Right renal pelvis (tissue), 4 donors: ENCODE measurements at regions not wholly inside any gene's neighbourhood (a gene's known extent, or its start where the extent isn't known, plus 50 kb on each side); places are given as distances from the start of the nearest gene placed in this dataset.

Experiments
- DNase-seq, 4 donors: peaks; one replicate each; pipeline ENCODE4 v3.0.0-alpha.2; 2013; ENCODE audit warnings: low read depth in 4 of 4, low spot score in 3 of 4, missing footprints in 1 of 4

DNA sequence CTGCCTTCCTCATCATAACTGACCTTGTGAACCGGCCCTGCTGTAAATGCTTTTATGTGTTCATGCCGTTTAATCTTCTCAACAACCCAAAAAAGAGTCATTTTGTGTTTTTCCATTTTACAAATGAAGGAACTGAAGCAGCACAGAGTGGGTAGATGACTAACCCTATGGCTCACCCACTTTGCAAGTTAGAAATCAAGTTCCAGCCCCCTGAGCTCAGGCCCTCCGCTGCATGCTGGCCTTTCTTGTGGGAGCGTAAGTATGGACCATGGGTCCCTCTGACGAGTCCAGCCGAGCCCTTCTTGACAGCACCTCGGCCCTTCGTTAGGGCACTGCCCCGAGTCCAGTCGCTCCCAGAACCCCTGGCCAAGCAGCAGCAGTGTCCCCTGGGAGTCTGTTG, 194.6 kb downstream of the GLI2 start:
- DNase-seq = no peak

DNA sequence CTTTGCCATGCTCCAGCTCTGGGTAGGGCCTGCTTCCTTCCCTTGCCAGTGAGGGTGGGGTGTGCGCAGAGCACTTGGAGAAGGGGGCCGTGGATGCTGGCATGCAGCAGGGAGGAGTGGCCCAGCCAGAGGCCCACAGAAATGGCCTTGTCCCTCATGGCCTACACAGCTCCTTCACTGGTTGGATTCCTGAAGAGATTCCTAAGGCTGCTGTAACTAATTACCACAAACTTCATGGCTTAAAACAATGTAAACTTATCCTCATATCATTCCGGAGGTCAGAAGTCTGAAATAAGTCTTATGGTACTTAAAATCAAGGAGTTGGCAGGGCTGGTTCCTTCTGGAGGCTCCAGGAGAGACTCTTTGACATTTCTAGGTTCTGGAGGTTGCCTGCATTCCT, 195.2 kb downstream of the GLI2 start:
- DNase-seq = no peak

DNA sequence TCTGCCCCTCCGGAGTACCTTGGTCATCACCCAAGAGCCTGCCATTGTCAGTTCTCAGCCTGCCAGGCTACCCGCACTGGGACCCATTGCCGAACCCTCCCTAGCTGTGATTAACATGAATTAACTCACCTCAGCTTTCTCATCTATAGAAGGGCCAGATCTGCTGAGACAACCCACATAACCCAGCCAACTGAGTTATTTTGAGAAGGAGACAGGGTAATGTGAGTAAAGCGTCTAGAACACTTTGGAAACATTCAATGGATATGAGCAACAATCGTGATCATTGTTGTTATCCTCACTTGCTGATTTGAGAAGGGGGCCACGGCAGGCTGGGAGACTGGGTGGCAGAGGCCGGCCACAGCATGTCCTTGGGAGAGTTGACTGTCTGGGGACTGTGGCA, 196.8 kb downstream of the GLI2 start:
- no peak for DNase-seq

DNA sequence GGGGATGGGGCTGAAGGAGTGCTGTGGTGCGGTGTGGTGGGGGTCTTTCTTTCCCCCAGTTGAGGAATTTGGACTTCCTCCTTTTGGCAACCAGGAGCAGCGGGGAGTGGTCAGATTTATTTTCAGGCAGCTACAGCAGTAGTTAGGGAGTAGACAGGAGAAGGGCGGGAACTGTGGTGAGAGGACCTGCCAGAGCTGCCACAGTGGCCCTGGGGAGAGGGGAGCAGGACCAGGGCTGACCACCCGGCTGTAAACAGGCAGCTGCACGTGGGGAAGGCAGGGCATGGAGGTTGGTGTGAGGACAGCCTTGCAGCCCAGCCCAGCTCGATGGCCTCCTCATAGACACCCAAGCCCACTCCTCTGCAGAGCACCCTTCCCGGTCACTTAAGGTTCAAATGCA, 197.2 kb downstream of the GLI2 start:
- DNase-seq = no peak

DNA sequence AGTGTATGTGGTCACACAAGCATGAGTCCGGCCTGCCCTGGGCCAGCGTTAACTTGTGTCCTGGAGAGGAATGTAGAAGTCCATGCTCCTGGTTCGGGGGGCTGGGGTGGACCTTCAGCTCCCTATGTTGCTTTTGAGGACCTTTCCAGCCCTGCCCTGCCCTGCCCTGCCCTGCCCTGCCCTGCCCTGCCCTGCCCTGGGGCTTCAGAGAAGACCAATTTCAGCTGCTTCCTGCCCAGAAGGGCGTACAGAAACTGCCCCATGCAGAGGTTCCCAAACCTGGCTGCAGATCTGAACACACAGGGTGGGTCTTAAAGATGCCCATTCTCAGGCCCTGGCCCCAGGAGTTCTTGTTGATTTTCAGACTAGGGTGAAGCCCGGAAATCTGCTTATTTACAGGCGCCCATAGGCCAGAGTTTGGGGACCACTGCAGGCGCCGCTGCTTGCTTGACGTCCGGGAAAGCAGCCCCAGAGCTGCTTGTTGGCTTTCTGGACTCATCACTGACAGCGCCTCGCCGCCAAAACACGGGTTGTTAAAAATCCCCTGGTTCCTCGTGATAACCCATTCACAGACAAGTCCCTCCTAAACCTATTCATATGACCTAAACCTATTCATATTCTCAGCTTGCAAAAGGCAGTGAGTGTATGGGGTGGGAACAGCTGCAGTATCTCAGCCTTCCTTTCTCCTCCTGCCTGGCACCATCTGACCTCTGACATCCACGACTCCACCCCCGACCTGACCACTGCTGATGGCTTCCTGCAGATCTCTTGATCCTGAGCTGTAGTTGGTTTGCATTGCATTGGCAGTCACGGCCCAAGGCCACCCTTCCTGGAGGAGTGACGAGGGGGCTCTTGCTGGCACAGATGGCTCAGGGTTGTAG, 198.3 kb downstream of the GLI2 start:
- no peak for DNase-seq

DNA sequence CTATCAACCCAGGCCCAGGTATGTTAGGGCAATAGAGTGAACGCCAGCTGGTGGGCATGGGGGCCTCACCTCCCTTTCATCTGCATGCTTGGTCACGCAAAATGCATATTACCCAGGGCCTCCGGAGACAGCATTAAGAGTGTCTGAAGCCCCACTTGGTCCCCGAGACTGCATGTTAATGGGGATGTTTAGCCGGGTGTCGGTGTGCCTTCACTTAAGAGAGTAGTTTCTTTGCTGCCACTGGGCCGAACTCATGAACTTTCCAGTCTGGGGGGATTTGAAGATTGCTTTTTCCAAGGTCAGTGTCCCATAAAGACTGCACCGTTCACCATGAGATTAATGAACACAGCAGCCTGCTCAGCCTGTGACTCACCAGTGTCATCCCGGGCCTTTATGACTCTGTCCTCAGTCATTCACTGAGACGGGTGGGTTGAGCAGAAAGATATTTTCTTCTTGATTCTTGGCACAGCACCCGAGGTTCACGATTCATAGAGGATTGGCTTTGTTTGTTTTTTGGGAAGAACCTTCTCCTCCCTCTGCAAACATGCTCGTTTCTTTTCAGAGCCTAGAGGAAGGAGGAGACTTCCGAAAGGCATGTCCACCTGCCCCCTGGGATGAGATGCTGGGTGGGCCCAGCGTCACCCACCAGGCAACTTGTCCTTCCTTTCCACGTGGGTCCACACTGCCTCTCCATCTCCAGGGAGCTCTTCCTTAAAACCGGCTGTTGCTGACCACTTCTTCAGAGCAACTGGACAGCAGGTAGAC, 199.1 kb downstream of the GLI2 start:
- DNase-seq = no peak

DNA sequence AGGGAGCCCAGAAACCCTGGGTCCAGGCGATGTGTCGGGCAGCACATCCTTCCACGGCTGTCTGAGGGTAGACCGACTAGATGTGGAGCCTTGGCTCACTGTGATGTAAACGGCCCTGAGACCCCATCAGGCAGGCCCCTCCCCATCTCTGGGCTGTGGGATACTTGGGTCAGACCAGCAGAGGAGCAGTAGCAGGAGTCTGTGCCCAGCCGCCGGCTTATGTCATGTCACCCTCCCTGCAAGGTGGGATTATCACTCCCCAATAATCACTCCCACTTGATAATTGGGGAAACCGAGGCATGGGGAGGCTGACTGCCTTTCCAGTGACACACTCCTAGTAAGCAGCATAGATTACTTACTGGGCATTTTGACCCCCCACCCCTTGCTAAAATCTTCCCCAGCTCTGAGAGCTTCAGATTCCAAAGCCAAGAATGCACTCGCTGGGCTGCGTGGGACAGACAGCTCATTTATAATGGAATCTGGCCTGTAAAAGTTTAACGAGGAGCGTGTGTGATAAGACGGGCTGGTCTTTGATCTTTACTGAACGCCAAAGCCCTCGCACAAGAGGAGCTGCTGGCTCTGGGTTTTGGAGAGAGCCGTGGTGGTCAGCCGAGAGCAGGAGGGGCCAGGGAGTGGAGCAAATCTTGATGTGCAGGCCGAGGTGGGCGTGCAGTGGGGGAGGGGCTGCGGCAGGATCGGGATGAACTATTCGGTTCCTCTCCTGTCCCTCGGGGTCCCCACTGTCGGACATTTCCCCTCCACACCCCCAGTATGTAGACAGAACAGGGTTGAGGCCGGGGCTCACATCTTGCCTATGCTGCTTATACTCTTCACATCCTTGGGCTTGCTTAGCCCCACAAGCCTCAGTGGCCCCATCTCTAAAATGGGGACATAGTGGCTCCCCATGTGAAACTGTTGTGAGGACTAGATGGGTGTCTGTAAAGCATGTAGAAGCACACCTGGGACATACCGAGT, 200.0 kb downstream of the GLI2 start:
- DNase-seq = no peak

DNA sequence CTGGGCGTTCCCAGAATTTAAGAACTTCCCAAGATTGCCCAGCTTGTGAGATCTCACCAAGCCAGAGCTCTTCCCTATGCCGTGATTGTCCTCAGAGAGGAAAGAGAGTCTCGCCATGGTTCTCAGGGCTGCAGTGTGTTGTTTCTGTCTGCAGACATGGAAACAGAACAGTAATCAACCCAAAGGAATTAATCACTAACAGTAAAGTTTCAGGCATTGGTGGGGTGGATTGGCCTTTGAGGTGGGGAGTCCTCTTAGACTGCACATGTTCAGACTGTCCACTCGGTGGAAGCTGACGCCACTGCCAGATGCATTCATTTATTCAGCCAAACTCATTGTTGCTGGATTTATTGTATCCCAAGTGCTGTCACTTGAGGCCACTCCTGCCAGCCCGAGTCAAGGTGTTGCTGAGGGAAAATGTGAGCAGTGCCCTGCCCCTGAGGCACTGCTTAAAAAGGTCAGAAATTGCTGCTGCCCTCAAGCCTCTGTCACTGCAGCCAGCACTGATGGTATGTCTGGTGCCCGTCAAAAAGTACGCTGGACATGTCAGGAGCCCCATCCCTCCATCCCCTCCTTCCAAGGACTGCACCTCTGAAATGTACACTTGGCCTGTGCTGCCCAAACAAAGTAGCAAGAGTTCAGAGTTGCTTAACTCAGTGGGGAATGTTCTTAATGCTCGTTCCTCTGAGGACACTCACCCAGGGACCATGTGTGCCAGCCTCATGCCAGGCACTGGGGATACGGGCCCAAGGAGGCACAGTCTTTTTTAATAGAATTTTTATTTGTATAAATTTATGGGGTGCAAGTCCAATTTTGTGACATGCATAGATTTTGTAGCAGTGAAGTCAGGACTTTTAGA, 201.0 kb downstream of the GLI2 start:
- DNase-seq = no peak

DNA sequence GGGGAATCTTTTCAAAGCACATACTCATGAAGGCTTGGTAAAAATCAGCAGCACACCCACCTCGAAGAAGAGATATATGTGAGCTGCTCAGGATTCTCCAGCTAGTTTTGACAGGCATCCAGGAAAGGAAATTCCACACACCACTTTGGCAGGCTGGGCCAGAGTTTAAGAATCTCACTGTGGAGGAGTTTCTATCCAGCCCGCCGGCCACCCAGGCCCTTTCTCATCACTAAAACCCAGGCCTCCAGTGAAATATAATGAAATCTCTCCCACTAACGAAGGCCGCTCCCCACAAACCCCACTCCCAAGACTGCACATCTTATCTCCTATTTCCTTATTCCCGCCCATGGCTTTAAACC, 202.0 kb downstream of the GLI2 start:
- no peak for DNase-seq

DNA sequence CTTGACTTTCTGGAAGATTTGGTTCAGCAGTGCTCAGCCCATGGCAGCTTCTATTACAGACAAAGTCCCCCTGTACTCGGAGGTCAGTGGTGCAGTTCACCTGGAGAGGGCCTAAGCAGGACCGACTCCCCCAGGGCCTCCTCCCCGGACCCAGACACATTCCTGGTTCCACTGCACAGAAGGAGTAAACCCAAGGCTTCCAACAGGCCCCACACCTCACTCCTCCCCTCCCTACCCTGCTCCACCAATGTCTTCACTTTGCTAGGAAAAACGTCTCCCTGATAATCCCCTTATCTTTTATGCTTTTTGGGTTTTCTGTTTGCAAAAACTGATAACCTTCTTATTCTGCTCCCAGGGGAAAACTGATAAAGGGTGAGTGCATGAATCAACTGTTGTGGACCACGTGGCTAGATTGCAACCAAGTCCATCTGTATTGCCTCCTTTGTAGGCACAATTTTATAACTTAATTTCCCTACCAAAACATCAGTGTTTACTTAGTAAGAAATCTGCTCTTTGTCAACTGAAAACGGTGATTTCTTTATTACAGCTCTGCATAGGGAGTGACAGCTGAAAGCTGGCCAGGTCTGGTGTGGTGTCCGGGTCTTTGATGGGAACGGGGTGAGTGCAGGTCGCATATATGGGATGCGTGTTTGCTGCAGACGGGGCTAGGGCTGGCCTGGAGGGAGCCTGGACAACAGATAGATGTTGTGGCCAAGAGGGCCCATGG, 202.5 kb downstream of the GLI2 start:
- no peak for DNase-seq

DNA sequence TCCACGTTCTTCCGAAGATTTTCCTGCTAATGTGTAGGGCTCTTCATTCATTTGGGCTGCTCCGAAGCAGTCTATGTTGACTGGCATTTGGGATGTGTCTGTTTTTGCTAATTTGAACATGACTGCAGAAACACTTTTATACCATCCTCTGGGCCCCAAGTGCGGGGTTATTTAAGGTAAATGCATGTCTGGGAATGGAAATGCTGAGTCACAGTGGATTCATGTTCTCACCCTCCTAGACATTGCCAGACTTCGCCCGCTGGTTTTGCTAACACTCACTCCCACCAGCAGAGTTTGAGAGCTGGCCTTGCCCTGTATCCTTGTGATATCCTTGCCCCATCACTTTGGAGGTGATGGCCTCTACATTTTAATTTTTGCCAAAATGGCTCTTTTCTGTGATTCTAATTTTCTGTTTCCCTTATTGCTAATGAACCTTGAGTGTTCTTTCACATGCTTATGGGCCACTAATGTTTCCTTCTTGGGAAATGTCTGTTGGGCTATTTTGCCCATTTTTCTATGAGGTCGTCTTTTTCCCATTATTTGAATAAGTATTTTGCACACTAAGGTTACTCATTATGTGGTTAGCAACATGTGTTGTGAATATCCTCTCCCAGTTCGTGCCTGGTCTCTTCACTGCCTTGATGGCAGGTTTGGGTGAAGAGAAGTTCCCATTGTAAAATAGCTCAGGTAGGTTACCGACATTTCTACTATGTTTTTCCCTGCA, 204.1 kb downstream of the GLI2 start:
- DNase-seq = no peak

DNA sequence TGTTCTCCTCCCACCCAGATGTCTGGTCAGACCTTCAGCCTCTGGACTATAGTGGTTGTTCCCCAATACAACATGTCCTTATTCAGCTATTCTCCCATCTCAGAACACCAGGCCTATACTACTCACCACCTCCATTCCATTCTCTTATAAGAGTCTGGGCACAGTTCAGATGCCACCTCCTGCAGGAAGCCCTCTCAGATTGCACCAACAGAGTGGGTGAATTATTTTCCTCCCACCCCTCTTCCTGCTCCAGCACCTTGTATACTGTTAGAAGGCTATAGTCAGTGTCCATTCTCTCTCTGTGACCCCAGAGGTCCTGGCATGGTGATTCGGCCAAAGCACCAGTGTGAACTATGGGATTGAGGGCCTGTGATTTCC, 204.6 kb downstream of the GLI2 start:
- DNase-seq = no peak

DNA sequence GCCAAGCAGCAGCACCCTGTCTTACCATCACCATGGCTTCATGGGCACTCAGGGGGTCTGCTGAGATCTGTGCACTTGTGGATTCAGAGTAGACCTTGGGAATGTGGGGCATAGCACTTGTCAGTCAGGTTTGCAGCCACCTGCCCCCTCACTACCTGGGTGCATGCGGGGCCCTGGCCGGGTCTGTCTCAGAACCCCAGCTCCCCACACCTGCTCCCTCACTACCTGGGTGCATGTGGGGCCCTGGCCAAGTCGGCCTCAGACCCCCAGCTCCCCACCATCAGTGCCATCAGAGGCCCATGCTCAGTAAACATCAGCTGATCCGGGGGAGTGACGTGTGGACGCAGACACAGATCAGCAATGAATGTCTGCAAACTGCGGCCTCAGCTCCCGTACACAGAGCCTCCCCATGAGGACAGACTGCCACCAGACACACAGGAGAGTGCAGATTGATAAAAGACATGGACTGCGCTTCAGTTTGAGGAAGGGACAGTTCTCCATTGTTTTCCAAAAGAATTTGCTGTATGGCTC, 205.1 kb downstream of the GLI2 start:
- no peak for DNase-seq

DNA sequence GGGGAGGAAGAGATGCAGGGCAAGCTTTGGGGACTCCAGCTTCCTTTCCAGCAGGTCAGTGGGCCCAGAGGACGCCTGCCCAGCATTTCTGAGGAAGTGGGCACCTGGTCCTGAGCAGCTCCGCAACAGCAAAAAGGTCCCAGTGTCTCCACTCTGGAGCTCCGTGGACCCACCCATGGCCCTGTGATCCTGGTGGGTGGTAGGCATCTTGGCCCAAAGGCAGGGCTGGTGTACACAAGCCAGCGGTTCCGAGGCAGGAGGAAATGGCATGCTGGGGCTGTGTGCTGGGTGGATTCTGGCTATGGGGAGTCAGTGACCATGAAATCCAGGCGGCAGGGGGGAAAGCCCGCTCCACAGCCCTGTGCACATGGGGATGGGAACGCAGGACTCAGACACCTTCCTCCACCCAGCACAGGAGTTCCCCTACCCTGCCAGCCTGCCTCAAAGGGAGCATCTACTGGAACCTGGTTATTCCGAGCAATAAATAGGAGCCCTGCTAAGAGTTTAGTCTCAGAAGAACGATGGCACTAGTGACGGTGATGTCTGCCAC, 206.0 kb downstream of the GLI2 start:
- DNase-seq = no peak

DNA sequence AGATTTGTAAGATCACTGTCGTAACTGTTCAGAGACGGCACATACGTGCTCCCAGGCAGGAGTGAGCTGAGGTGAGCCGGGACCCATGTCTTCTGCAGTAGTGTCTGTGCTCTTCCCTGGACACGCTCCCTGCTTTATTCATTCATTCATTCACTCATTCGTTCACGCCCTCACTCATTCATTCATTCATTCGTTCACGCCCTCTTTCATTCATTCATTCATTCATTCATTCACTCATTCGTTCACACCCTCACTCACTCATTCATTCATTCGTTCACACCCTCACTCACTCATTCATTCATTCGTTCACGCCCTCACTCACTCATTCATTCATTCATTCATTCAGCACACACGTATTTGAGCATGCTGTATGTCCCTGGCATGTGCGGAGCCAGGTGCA, 207.0 kb downstream of the GLI2 start:
- DNase-seq = no peak

DNA sequence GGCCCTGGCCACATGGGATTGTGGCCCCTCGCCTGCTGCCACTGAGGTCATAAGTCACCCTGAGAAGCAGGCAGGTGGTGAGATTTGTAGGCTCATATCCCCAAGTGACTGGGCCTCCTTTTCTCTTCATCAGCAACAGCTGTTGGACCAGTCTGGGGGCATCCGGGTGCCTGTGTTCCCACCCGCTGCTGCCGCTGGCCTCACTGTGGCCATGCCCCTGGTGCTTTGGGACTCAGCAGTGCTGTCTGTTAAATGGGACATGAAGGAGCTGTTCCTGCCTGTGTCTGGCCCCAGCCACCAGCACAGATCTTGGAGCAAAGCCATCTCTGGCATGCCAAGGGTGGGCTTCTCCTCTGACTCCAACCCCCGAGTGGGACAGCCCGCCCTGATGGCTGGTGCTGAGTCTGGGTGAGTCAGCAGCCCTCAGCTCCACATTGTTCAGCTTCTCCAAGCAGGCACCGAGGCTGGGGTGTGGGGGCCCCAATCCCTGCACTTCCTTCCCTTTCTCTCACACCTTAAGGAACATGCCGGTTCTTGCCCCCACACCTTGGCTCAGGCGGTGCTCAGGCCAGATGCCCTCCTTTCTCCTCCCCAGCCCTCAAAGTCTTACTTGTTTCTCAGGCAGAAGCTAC, 207.9 kb downstream of the GLI2 start:
- DNase-seq = no peak

DNA sequence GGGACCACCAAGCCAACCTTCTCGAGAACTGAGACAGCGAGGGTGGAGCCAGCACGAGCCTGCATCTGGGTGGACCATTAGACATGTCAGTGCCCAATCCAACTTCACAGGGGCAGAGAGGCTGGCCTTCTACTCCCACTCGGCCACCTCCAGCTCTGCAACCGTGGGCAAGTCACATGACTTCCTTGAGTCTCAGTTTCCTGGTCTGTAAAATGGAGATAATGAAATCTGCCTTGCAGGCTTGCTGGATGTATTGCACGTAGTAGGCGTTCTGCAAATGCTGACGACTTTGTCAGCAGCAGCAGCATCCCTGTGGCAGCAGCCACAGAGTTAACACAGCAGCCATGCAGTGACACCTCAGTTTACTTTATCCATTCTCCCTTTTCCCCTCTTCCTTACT, 208.9 kb downstream of the GLI2 start:
- no peak for DNase-seq

DNA sequence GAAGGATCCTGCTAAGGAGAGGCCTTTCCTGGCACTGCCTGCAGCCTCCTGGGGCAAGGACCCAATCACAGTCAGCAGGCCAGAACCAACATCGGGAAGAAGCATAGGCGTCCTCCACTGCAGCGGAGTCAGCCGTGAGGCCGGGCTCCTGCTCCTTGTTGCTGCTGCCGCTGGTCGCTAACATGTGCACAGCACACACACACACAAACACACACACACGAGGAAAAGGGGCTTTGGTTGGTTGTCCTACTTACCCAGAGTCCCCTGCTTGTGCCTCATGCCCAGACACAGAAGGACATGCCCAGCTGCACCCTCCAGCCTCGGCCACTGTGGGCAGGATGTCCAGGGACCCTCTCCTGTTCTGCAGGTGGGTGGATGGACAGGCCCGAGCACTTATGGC, 209.4 kb downstream of the GLI2 start:
- DNase-seq = no peak
